ENCODE measurements at regions not wholly inside any gene's neighbourhood (a gene's known extent, or its start where the extent isn't known, plus 50 kb on each side); places are given as distances from the start of the nearest gene placed in this dataset.

DNA sequence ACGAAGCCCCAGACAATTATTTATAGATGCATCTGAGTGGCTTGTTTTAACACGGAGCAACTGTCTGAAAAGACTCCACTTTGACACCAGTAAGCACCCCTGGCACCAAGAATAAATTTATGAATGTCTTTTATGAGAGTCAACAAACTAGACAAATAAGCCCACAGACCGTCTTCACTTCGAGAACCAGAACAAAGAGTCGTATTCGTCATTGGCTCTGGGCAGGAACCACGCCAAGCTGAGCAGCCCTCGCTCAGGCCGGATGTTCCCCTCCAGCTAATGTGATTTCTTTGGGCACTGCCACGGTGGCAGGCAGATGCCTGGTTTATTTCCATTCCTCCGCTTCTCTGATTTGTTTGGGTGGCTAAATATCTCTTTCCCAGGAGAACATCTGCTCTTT, 91.9 kb upstream of the STC2 start:
- DNase-seq (ENCODE audit: low read depth, low spot score) (no peak), FAIRE-seq (no peak)
- no peaks in the 10 kb centered on the region for H3K36me3 ChIP-seq (ENCODE audit: control insufficient read depth in 2 of 2, extremely low read depth in 1 of 2, insufficient read depth in 2 of 2, low read length in 2 of 2)
- intact Hi-C loops (cut with micrococcal nuclease) (no loop called here), dilution Hi-C loops (cut with MboI; ENCODE audit: extremely low pct_ligation_motif_present, low sequenced_read_pairs) (no loop called here)
- TF ChIP-seq, protein P1, sequence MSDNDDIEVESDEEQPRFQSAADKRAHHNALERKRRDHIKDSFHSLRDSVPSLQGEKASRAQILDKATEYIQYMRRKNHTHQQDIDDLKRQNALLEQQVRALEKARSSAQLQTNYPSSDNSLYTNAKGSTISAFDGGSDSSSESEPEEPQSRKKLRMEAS (IDR thresholded peaks at IDR 0.05; ENCODE audit: insufficient read depth, insufficient read length), result no peak
- TF ChIP-seq FOS (IDR thresholded peaks at IDR 0.05; ENCODE audit: borderline replicate concordance, insufficient read depth, low read length) (no peak), GATA2 (IDR thresholded peaks at IDR 0.05; ENCODE audit: insufficient read depth, insufficient read length, low read depth, low read length) (no peak)
- H4K20me1 ChIP-seq (replicated peaks; ENCODE audit: control insufficient read depth, extremely low read depth, insufficient read depth, low read length), result no peaks in the 10 kb centered on the region
- no peaks in the 10 kb centered on the region for H3K4me1 ChIP-seq (ENCODE audit: control insufficient read depth, extremely low read depth, insufficient read depth, low read length)
- no peak overlapping the region for H3K27ac ChIP-seq (ENCODE audit: insufficient read depth, low read depth, low read length)
- no TSS peak for BruUV-seq (replicated peaks)
- H3K9ac ChIP-seq (replicated peaks; ENCODE audit: extremely low read depth, insufficient read depth, low read length), result no peak overlapping the region
- no peak overlapping the region for H3K4me3 ChIP-seq (replicated peaks in 1 of 3; ENCODE audit: insufficient read depth in 1 of 3, low read depth in 1 of 3, low read length in 3 of 3)
- no peak overlapping the region for H3K4me2 ChIP-seq (ENCODE audit: insufficient read depth, low read length)
- H3K9me3 ChIP-seq (replicated peaks; ENCODE audit: control insufficient read depth, insufficient read depth, low read length), result no peaks in the 10 kb centered on the region
- no peaks in the 10 kb centered on the region for H3K9me1 ChIP-seq (replicated peaks; ENCODE audit: control insufficient read depth, extremely low read depth, insufficient read depth, low read length)
- H3K27me3 ChIP-seq (ENCODE audit: control insufficient read depth in 2 of 2, insufficient read depth in 2 of 2, low read length in 2 of 2), result no peaks in the 10 kb centered on the region
- H2AFZ ChIP-seq (ENCODE audit: low read depth, low read length), result no peak overlapping the region
- ChIA-PET CTCF (interaction anchor here (1.3 to 2.4 kb wide), 2 partner anchors 16 to 153 kb away, joined by 3 to 6 read pairs; no protein-coding TSS in a partner anchor), POLR2A (no interaction called here)
- H3K79me2 ChIP-seq (ENCODE audit: control insufficient read depth, insufficient read depth, low read length), result no peaks in the 10 kb centered on the region

GRCh38 chr5:173413471-173413982, 85.3 kb upstream of the STC2 start:
- no peaks in the 10 kb centered on the region for H3K4me1 ChIP-seq (ENCODE audit: control insufficient read depth, extremely low read depth, insufficient read depth, low read length)
- CTCF ChIA-PET, result no interaction called here
- no peak overlapping the region for H3K4me3 ChIP-seq (replicated peaks in 1 of 3; ENCODE audit: insufficient read depth in 1 of 3, low read depth in 1 of 3, low read length in 3 of 3)
- H3K27ac ChIP-seq (ENCODE audit: insufficient read depth, low read depth, low read length), result no peak overlapping the region
- no peak for DNase-seq (ENCODE audit: low read depth, low spot score)
- H3K36me3 ChIP-seq (ENCODE audit: control insufficient read depth in 2 of 2, extremely low read depth in 1 of 2, insufficient read depth in 2 of 2, low read length in 2 of 2), result no peaks in the 10 kb centered on the region
- FAIRE-seq, result no peak
- no peak overlapping the region for H3K9ac ChIP-seq (replicated peaks; ENCODE audit: extremely low read depth, insufficient read depth, low read length)
- intact Hi-C loops (cut with micrococcal nuclease) (no loop called here), dilution Hi-C loops (cut with MboI; ENCODE audit: extremely low pct_ligation_motif_present, low sequenced_read_pairs) (no loop called here)
- H3K9me1 ChIP-seq (replicated peaks; ENCODE audit: control insufficient read depth, extremely low read depth, insufficient read depth, low read length), result no peaks in the 10 kb centered on the region
- H3K27me3 ChIP-seq (ENCODE audit: control insufficient read depth in 2 of 2, insufficient read depth in 2 of 2, low read length in 2 of 2), result no peaks in the 10 kb centered on the region
- TF ChIP-seq MYC (IDR thresholded peaks at IDR 0.05; ENCODE audit: low read depth, low read length) (no peak), EZH2 (IDR thresholded peaks at IDR 0.05; ENCODE audit: borderline replicate concordance, low read depth, low read length, severe bottlenecking) (no peak), FOS (IDR thresholded peaks at IDR 0.05; ENCODE audit: borderline replicate concordance, insufficient read depth, low read length) (no peak), POLR2A (IDR thresholded peaks at IDR 0.05; ENCODE audit: low read depth, low read length) (no peak), CTCF (IDR thresholded peaks at IDR 0.05; ENCODE audit: extremely low read depth in 1 of 2, insufficient read depth in 1 of 2, low read depth in 1 of 2, low read length in 2 of 2) (no peak), GATA2 (IDR thresholded peaks at IDR 0.05; ENCODE audit: insufficient read depth, insufficient read length, low read depth, low read length) (no peak), JUN (IDR thresholded peaks at IDR 0.05; ENCODE audit: borderline replicate concordance, insufficient read depth, insufficient read length, low read depth) (no peak), POLR2AphosphoS5 (IDR thresholded peaks at IDR 0.05; ENCODE audit: insufficient read depth, low read depth, low read length) (no peak)
- TF ChIP-seq, protein P1 (IDR thresholded peaks at IDR 0.05; ENCODE audit: insufficient read depth, insufficient read length), result no peak
- POLR2A ChIA-PET, result no interaction called here
- H3K79me2 ChIP-seq (ENCODE audit: control insufficient read depth, insufficient read depth, low read length), result no peaks in the 10 kb centered on the region
- no peaks in the 10 kb centered on the region for H3K9me3 ChIP-seq (replicated peaks; ENCODE audit: control insufficient read depth, insufficient read depth, low read length)
- no peaks in the 10 kb centered on the region for H4K20me1 ChIP-seq (replicated peaks; ENCODE audit: control insufficient read depth, extremely low read depth, insufficient read depth, low read length)
- no peak overlapping the region for H2AFZ ChIP-seq (ENCODE audit: low read depth, low read length)
- no TSS peak for BruUV-seq (replicated peaks)
- H3K4me2 ChIP-seq (ENCODE audit: insufficient read depth, low read length), result no peak overlapping the region
